HG03097 (cell line): ENCODE measurements at regions not wholly inside any gene's neighbourhood (a gene's known extent, or its start where the extent isn't known, plus 50 kb on each side); places are given as distances from the start of the nearest gene placed in this dataset.

Experiments
- ATAC-seq: cut with Tn5 transposase; IDR thresholded peaks from one replicate; pipeline ENCODE4 v1.9.1; 2021; ENCODE audit not compliant: unreplicated experiment, low FRiP score

DNA sequence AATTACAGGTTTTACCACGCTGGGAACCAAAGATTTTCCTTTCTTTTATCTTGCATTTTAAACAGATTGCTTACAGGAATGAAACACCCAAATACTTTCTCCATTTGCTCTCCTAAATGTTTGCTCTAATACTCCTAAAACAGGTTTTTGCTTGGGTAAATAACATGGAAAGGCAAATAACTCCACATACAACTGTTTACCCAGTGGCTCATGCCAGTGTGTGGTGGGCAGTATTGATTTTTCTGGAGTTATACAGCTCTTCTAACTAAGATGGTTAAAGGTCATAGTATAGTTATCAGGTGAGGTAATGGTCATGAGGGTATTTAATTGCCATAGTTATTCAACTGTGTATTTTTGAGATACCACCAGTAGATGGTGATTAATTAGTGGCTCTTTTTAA lies 61.2 kb upstream of the RAB27B start:
- no peak for ATAC-seq

DNA sequence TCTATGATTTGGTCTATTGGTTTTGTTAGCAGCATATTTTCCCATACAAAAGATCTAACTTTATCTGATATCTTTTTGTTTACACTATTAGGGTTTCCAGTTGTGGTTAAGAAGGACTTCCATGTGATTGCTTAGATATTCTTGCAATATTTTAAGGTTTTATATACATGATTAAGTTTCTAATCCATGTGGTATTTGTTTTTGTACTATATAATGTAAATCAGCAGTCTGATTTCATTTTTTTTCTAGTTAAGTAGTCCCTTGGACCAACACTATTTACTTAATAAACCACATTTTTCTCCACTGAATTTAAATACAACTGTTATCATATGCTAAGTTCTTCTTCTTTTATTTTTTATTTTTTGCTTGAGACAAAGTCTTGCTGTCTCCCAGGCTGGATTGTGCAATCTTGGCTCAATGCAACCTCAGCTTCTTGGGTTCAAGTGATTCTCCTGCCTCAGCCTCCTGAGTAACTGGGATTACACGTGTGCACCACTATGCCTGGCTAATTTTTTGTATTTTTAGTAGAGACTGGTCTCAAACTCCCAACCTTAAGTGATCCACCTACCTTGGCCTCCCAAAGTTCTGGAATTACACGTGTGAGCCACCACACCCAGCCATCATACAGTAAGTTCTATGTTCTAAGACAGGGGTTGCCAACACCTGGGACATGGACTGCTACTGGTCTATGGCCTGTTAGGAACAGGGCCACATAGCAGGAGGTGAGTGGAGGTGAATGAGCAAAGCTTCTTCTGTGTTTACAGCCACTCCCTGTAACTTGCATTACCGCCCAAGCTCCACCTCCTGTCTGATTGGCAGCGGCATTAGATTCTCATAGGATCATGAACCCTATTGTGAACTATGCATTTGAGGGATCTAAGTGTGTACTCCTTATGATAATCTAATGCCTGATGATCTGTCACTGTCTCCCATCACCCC lies 58.5 kb upstream of the RAB27B start:
- no peak for ATAC-seq

DNA sequence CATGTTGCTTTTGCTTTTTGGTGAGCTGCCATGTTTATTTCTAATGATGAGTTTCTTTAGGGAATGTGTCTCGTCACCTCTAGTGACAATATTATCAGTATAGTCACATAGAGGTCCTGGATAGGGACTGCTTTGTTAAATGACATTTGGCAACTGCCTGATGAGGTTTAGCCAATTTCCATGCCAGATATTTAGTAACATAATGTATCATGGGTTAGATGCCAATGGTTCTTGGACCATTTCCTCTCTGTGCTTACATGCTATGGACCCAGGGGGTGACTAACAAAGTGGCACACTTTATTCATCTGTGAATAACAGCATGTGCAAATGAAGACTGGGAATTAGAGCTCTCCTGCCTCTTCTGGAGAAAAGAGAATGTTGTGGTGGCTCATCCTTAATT lies 56.2 kb upstream of the RAB27B start:
- no peak for ATAC-seq

DNA sequence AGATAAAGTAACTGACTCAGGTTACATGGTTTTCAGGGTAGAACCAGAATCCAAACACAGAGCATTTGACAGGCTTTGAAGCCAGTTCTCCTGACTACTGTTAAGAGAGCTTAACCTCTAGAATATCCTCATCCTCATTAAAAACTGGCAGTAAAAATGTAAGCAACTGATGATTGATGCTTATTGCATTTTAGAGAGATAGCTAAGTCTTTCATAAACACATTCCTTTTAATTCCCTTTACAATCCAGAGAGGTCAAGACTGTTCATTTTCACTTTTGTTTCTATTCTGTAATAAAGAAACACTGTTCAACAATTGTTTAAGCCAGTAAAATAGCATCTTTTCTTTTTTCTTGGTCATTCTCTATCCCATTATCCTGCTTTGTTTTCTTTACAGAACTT lies 53.9 kb upstream of the RAB27B start:
- no peak for ATAC-seq

DNA sequence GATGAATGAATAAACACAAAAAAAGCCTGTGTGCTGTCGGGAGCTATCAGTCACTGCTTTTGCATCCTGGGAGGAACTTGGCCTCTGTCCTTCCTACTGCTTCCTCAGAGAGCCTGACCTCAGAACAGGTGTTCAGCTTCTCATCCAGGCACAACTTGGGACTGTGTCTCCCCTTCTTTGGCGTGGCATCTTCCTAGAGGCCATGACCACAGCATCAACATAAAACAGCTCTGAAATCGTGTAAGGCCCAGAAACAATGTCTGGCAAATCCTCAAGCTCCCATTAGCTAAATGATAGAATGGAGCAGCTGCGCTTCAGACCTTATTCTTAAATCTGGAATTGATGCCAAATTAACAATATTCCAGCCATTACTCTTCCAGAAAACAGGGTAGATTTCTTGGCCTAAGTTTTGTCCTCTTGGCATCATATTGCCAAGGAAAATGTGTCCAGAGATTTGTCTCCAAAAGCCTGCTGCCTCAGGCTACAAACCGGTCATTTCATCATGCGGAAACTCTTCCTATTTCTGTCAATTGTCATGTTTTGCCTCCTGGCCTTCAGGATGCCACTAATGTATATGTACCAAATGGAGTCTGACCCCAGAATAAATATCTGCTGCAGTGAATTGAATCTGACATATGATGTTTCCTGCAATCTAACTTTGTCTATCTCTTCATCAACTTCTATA lies 53.2 kb upstream of the RAB27B start:
- no peak for ATAC-seq

DNA sequence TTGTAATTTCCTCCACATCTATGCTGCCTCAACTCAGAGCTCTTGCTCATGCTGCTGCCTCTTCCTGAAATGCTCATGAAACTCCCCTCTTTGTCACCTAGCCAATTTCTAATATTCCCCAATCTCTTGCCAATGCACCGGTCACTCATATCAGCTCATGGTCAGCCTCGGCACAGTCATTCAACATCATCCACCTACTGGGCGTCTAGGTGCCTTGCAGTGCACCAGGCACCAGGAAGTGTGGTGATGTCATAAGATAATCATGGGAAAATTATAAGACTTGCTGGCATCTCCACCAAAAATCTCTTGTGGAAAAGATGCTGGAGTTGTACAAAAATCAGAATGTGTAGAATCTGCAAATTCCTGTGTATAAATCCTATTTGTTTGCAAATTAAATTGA lies 52.6 kb upstream of the RAB27B start:
- ATAC-seq, result no peak

DNA sequence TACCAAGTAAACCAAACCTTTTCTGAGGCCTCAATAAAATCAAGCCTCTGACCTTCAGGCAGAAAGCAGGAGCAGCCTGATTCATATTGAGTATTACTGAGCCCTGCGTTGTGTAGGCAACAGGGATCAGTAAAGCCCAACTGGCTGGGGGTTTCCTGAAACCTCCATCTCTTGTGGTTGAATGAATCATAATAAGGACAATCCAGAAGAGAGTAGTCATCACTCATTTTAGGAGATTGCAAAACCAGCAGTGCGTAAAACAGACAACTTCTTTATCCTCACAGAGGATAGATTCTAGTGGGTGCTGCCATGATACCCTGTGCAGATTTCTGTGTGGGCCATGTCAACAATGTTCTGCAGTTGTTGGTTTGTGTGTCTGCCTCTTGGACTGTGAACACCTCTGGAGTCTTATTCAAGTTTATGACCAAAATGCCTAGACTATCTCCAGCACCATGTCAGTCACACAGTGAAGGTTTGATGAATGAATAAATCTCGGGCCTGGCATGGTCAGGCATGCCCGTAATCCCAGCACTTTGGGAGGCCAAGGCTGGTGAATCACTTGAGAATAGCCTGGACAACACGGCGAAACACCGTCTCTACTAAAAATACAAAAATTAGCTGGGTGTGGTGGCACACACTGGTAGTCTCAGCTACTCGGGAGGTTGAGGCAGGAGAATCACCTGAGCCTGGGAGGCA lies 51.8 kb upstream of the RAB27B start:
- peak; percentile 53 for ATAC-seq

DNA sequence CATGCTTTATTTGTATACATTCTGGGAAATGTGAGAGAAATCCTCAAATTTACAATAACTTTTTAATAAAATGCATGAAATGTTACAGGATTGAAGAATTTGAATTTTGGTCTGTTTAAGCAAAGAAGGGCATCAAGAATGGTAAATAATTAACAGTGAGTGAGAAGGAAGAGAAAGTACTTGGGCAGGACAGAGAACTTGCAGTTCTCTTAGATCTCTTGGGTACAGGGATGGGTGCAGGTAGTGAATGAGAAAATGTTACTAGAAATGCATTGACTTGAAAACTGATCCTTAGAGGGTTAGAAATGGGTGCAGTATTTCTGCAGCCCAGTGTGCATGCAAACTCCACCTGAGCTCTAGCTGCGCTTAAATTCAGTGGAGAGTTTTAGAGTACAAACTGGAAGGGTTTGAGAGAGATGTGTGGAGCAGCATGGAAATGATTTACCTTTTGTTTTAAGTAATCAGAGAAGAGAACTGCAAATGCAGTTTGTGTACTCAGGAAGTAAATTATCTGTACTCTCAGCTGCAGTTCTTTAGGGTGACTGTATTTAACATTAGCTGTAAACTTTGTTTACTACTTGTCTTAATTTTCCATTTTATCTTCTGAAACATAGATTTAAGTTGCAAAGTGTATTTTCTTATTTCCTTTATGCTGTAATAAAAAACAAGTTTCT lies 51.0 kb upstream of the RAB27B start:
- ATAC-seq, result no peak

DNA sequence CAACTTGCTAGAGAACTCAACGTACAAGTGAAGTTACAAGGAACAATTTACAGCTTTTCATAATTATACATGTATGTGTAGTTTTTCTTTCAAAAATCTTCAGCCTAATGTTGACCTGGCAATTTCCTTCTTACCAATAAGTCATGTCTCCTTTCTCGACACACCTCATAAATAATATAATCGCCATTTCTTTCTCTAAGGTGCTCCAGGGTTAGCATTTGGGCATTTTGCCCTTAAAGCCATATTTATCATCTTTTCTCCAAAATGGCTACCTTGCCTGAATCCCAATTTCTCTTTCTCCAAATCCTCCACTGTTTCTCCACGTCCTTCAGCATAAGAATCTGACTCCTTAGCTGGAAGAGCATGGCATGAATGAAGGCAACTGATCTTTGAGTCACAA lies 50.3 kb upstream of the RAB27B start:
- ATAC-seq, result no peak
